Activated B cell treated with CpG ODN at 0.5 μM for 24 hours (primary cell): ENCODE measurements at regions not wholly inside any gene's neighbourhood (a gene's known extent, or its start where the extent isn't known, plus 50 kb on each side); places are given as distances from the start of the nearest gene placed in this dataset.

Experiments used
- ATAC-seq: fragments of 200-7000 bp; cut with Tn5 transposase; one replicate; pipeline ENCODE4 v1.10.0; 2021; ENCODE audit warnings: low read depth, mild to moderate bottlenecking, moderate library complexity
- CTCF ChIA-PET: fragments of 350-600 bp; sonication (Branson Sonifier 250); formaldehyde crosslinking; loops from one replicate; lab custom pipeline; 2021; ENCODE audit warnings: antibody characterized with exemption; lab: Charles Lee
- POLR2A ChIA-PET: fragments of 350-600 bp; sonication (Branson Sonifier 250); formaldehyde crosslinking; loops from one replicate; lab custom pipeline; 2021; ENCODE audit warnings: antibody characterized with exemption; lab: Charles Lee
- DNase-seq: peaks from one replicate; pipeline ENCODE4 v3.0.0; 2022
- H3K27ac Mint-ChIP-seq: one replicate; pipeline ENCODE4 v1.8.0; 2020; ENCODE audit warnings: mixed read lengths
- H3K27me3 Mint-ChIP-seq: one replicate; pipeline ENCODE4 v1.8.0; 2021; ENCODE audit warnings: mixed read lengths
- H3K36me3 Mint-ChIP-seq: one replicate; pipeline ENCODE4 v1.8.0; 2021; ENCODE audit warnings: low read depth, mixed read lengths
- H3K4me1 Mint-ChIP-seq: one replicate; pipeline ENCODE4 v1.8.0; 2021; ENCODE audit warnings: mixed read lengths
- H3K4me3 Mint-ChIP-seq: one replicate; pipeline ENCODE4 v1.8.0; 2020; ENCODE audit warnings: mild to moderate bottlenecking, mixed read lengths
- H3K9me3 Mint-ChIP-seq: one replicate; pipeline ENCODE4 v1.8.0; 2020; ENCODE audit warnings: mixed read lengths
- CTCF ChIP-seq: fragments of 200-600 bp; IDR thresholded peaks from one replicate; pipeline ENCODE4 v1.8.0; 2022; ENCODE audit warnings: antibody characterized with exemption, mild to moderate bottlenecking
- intact Hi-C: fragments of 100-400 bp; cut with micrococcal nuclease; formaldehyde crosslinking; loops from one replicate; pipeline ENCODE4 v1.15.1; 2024

- TF ChIP-seq CTCF, result no peak
- no peak overlapping the region for H3K4me3 Mint-ChIP-seq
- intact Hi-C loops, result loop anchor here (10.0 kb wide), 1 partner anchor 1153 kb away; no protein-coding TSS in a partner anchor
- POLR2A ChIA-PET, result no interaction called here
- H3K27ac Mint-ChIP-seq, result no peak overlapping the region
- H3K4me1 Mint-ChIP-seq, result peaks cover 15% of the 10 kb centered on the region
- ATAC-seq (no peak), DNase-seq (no peak)
- peaks cover 3% of the 10 kb centered on the region for H3K27me3 Mint-ChIP-seq
- CTCF ChIA-PET, result no interaction called here
- H3K36me3 Mint-ChIP-seq, result no peaks in the 10 kb centered on the region
- no peaks in the 10 kb centered on the region for H3K9me3 Mint-ChIP-seq
These were observed 125.4 kb downstream of the CCDC34 start for GRCh38 chr11:27237643-27238042.

GRCh38 chr11:27234961-27235360 is 128.1 kb downstream of the CCDC34 start:
- H3K36me3 Mint-ChIP-seq, result no peaks in the 10 kb centered on the region
- ChIA-PET CTCF (no interaction called here), POLR2A (no interaction called here)
- H3K27ac Mint-ChIP-seq, result no peak overlapping the region
- H3K4me3 Mint-ChIP-seq, result no peak overlapping the region
- DNase-seq (no peak), ATAC-seq (no peak)
- peaks cover 2% of the 10 kb centered on the region for H3K27me3 Mint-ChIP-seq
- no peaks in the 10 kb centered on the region for H3K9me3 Mint-ChIP-seq
- intact Hi-C loops, result loop anchor here (1.0 to 10.0 kb wide), 7 partner anchors 26 to 1150 kb away; partner anchors contain the start of genes CCDC34, LGR4 and LIN7C
- H3K4me1 Mint-ChIP-seq, result peaks cover 15% of the 10 kb centered on the region
- no peak for TF ChIP-seq CTCF

GRCh38 chr11:27234043-27234668 is 128.9 kb downstream of the CCDC34 start:
- H3K9me3 Mint-ChIP-seq, result no peaks in the 10 kb centered on the region
- CTCF ChIA-PET, result interaction anchor here (0.8 to 1.0 kb wide), 4 partner anchors 17 to 253 kb away, joined by 3 read pairs; no protein-coding TSS in a partner anchor
- peak; percentile 93 for ATAC-seq
- peaks cover 15% of the 10 kb centered on the region for H3K4me1 Mint-ChIP-seq
- intact Hi-C loops, result loop anchor here (1.0 to 10.0 kb wide), 7 partner anchors 25 to 1149 kb away; partner anchors contain the start of genes CCDC34, LGR4 and LIN7C
- POLR2A ChIA-PET, result interaction anchor here (0.7 kb wide), 1 partner anchor 12 kb away, joined by 3 read pairs; no protein-coding TSS in a partner anchor
- peak overlapping the region; percentile 15 for H3K4me3 Mint-ChIP-seq
- peak; percentile 23 for DNase-seq
- H3K27me3 Mint-ChIP-seq, result no peaks in the 10 kb centered on the region
- TF ChIP-seq CTCF, result no peak
- H3K27ac Mint-ChIP-seq, result peak overlapping the region; percentile 69
- no peaks in the 10 kb centered on the region for H3K36me3 Mint-ChIP-seq

- Mint-ChIP-seq H3K36me3 (no peaks in the 10 kb centered on the region), H3K27ac (peak overlapping the region; percentile 69), H3K27me3 (no peaks in the 10 kb centered on the region), H3K4me3 (no peak overlapping the region), H3K4me1 (peaks cover 15% of the 10 kb centered on the region), H3K9me3 (no peaks in the 10 kb centered on the region)
- ChIA-PET CTCF (interaction anchor here (0.8 to 1.0 kb wide), 4 partner anchors 18 to 253 kb away, joined by 3 read pairs; no protein-coding TSS in a partner anchor), POLR2A (interaction anchor here (0.7 kb wide), 1 partner anchor 13 kb away, joined by 3 read pairs; no protein-coding TSS in a partner anchor)
- ATAC-seq (peak; percentile 12), DNase-seq (peak; percentile 15)
- no peak for TF ChIP-seq CTCF
- intact Hi-C loops, result loop anchor here (1.0 to 10.0 kb wide), 7 partner anchors 25 to 1149 kb away; partner anchors contain the start of genes CCDC34, LGR4 and LIN7C
These were observed 129.4 kb downstream of the CCDC34 start for GRCh38 chr11:27233654-27234042.

- H3K36me3 Mint-ChIP-seq, result no peaks in the 10 kb centered on the region
- TF ChIP-seq CTCF, result no peak
- ATAC-seq, result no peak
These were observed 131.5 kb downstream of the CCDC34 start for GRCh38 chr11:27231530-27231929.

More at GRCh38 chr11:27231530-27231929, 131.5 kb downstream of the CCDC34 start:
- no peak for DNase-seq
- ChIA-PET POLR2A (no interaction called here), CTCF (interaction anchor here (1.3 kb wide), 1 partner anchor 46 kb away, joined by 3 read pairs; no protein-coding TSS in a partner anchor)
- no peak overlapping the region for H3K4me3 Mint-ChIP-seq
- intact Hi-C loops, result loop anchor here (5.0 to 10.0 kb wide), 4 partner anchors 44 to 1147 kb away; partner anchors contain the start of genes LGR4 and LIN7C
- H3K9me3 Mint-ChIP-seq, result no peaks in the 10 kb centered on the region
- peaks cover 15% of the 10 kb centered on the region for H3K4me1 Mint-ChIP-seq
- no peak overlapping the region for H3K27ac Mint-ChIP-seq
- no peaks in the 10 kb centered on the region for H3K27me3 Mint-ChIP-seq
